ENCODE measurements at regions not wholly inside any gene's neighbourhood (a gene's known extent, or its start where the extent isn't known, plus 50 kb on each side); places are given as distances from the start of the nearest gene placed in this dataset.

DNA sequence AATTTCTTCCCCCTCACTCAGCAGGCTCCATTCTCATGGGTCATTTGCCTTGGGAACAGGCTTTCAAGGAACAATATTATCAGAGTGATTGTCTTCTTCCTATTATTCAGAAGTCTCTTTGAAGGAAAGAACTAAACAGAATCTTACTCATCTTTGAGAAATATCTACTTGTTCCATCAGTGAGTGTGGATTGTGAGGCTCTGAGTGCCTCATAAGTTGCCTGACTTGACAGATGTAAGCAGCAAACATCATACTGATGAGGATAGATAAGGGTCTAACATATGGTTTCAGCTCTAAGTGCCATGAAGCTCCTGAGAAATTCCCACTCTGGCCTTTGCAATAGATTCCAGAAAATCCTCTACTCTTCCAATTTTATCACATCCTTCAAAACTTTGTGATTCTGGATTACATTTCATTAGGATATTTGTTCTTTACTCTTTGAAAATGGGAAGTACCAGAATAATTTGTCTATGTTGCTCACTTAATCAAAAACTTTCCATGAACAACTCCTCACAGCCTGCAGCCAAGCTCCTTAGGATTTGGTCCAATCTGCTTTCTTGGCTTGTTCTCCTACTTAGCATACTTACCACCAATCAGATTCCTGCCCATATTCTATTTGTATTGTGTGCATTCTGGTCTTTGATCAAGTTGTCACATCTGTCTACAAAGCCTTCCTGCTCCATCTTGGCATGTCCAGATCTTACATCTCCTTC is 120.1 kb downstream of the RPL22L1 start:
- TF ChIP-seq, protein P1, sequence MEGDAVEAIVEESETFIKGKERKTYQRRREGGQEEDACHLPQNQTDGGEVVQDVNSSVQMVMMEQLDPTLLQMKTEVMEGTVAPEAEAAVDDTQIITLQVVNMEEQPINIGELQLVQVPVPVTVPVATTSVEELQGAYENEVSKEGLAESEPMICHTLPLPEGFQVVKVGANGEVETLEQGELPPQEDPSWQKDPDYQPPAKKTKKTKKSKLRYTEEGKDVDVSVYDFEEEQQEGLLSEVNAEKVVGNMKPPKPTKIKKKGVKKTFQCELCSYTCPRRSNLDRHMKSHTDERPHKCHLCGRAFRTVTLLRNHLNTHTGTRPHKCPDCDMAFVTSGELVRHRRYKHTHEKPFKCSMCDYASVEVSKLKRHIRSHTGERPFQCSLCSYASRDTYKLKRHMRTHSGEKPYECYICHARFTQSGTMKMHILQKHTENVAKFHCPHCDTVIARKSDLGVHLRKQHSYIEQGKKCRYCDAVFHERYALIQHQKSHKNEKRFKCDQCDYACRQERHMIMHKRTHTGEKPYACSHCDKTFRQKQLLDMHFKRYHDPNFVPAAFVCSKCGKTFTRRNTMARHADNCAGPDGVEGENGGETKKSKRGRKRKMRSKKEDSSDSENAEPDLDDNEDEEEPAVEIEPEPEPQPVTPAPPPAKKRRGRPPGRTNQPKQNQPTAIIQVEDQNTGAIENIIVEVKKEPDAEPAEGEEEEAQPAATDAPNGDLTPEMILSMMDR (optimal IDR thresholded peaks at IDR 0.05 in 1 of 3, IDR thresholded peaks at IDR 0.05 in 1 of 3, conservative IDR thresholded peaks at IDR 0.05 in 1 of 3; ENCODE audit: extremely low read depth in 1 of 3, insufficient read depth in 2 of 3, low read length in 3 of 3), result no peak
- TF ChIP-seq EZH2 (IDR thresholded peaks at IDR 0.05; ENCODE audit: low read length), result no peak
